Left kidney (tissue), 1 donor: ENCODE measurements at regions not wholly inside any gene's neighbourhood (a gene's known extent, or its start where the extent isn't known, plus 50 kb on each side); places are given as distances from the start of the nearest gene placed in this dataset.
"Not testable (repeated sequence)": the region's sequence is repeated elsewhere in the genome, so short reads cannot be mapped to it uniquely, and the experiment has no call there.

ENCODE experiments used
- DNase-seq: peaks from one replicate; pipeline ENCODE4 v3.0.0-alpha.2; 2013

DNA sequence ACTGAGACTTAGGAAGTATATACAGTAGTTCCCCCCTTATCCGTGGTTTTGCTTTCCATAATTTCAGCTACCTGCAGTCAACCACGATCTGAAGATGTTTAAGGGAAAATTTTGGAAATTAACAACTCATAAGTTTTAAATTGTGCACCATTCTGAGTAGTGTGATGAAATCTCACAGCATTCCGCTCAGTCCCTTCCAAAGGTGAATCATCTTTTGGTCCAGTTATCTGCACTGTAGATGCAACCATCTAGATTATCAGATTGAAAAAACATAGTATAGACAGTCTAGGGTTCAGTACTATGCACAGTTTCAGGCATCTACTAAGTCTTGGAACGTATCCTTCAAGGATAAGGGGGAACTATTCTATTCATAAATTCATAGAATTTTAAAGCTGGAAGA is 109.0 kb downstream of the ANXA3 start:
- DNase-seq, result no peak

DNA sequence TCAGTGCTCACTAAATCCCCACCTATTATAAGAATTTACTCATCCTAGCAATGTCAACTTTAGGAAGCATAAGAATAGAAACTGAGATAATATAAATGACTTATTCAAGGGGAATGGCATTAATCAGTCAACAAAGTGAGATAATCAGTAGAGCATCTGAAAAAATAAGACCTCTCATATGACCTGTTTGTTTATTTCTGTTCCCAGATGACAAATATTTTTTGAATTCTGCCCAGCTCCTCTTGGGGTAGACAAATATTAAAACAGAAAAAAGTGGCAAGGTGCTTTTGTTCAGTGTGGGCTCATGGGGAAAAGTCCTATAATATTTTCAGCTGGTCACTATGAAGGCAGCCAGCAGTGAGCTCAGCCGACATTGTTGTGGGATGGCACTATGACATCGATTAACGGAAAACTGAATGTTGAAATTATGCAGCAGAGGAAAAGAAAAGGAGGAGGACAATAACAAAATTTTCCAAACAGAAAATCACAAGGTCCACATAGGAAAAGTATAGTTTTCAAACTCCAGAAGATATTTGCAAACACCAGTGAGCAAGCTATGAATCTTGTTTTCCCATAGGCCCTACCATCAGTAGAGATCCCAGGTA is 109.6 kb downstream of the ANXA3 start:
- no peak for DNase-seq

DNA sequence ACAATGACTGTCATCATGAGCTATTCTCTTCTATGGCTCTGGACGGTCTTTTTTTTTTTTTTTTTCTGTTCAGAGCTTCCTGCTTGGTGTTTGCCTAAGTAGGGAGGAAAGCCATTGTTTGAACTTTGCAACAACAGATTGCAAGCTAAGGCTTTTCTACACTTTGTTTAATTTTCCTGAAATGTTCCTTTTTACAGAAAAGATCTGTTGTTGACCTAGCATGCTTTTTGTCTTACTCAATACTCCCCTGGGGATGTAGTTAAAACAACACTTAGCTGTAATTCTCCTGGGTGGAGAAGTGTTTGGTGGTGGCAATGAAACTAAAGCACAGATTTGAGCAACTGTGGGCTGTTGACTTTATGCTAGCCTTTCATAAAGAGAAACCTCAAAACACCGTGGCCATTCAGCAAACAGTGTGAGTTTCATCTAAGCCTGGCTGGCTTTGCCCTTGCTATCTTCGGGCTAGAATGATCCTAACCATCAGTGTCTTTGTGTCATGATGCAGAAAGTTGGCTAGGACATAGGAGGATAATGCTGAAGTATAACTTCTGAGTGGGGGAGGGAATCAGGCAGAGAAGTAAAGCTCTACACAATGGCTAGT is 110.5 kb downstream of the ANXA3 start:
- no peak for DNase-seq

DNA sequence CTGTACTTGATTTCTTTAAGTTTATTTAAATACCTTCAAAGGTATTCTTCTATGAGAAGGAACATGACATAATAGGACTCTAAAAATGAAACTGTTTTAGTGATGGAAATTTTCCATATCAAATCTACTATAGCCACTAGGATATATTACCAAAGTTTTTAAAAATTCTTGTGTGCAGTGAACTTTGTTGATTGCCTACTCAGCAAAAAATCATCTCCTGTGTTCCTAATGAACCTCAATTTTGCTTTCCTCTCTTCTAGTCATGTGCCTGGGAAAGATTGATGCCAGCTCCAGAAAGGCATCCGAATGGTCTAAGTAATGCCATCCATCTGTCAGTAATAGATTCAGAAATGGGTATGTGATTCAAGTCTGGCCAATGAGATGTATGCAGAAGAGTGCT is 111.1 kb downstream of the ANXA3 start:
- no peak for DNase-seq

DNA sequence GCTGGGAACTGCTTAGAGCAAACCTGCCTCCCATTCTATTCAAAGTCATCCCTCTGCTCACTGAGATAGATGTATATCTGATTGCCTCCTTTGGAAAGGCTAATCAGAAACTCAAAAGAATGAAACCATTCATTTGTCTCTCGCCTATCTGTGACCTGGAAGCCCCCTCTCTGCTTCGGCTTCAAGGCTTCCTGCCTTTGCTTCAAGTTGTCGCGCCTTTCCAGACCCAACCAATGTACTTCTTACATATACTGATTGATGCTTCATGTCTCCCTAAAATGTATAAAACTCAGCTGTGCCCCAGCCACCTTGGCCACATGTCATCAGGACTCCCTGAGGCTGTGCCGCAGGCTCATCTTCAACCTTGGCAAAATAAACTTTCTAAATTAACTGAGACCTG is 111.9 kb upstream of the BMP2K start:
- not testable (repeated sequence) for DNase-seq

DNA sequence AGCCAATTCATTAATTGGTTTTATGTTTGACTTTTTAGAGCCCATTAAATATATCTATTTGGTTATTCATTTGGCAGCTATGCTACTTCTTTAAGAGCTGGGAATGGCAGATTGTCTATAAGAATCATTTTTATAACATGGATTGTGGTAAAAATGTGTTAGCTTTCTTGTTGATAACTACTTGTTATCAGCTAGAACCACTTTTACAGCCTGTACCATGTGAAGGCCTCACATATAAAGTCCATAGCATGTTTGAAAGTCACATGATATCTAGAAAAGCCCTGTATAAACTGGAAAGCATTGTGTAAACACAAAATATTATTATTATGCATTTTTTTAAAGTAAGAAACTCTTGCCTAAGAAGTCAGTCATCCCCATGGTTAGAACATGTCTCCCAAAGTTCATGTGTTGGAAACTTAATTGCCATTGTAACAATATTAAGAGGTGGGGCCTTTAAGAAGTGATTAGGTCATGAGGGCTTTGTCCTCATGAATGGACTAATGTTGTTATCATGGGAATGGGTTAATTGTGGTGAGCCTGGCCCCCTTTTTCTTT is 110.9 kb upstream of the BMP2K start:
- DNase-seq, result no peak

DNA sequence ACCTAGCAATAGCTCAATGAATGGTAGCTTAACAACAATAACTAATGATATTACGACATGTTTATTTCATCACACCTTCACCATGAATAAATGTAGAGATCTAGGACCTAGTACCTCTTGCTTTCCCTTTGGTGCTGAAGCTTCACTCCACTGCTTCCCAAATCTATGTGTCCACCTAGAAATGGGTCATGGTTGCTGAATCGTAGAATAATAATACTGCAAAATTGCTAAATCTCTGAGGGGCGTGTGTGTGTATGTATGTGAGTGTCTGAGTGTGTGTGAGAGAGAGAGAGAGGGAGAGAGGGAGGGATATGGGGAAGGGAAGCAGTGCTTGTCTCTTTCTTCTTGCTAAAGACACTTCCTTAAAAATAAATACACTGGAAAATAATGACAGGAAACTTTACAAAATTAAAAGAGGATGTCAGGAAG is 109.3 kb upstream of the BMP2K start:
- no peak for DNase-seq

DNA sequence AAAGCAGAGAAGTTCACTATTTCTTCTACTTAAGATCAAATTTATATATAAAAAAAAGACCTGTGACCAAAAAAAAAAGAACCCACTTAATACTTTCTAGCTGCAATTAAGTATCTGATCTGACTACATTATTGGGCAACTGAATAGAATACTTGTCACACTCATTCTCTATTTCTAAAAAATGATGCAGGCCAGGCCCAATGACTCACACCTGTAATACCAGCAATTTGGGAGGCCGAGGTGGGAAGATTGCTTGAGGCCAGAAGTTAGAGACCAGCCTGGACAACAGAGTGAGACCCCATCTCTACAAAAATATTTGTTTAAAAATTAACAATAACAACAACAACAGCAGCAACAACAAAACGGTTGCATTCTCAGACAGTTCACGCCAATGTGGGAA is 108.8 kb upstream of the BMP2K start:
- DNase-seq, result no peak

DNA sequence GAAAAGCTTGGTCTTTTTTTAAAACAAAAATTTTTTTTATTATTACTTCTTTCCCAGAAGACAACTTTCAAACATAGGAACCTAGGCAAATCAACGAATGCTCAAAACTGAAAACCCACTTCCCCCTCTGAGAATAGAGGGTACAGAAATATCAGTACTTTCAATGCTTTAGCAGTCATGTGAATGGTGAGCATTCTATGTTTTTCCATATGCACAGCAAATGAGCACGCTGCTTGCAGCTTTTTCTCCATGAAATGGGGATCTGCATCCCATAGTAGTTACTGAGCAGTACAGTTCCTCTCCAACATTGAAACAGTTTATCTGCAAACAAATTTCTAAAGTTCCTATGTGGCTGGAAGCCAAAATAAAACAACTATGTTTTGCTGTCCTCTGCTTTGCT is 108.4 kb upstream of the BMP2K start:
- no peak for DNase-seq

DNA sequence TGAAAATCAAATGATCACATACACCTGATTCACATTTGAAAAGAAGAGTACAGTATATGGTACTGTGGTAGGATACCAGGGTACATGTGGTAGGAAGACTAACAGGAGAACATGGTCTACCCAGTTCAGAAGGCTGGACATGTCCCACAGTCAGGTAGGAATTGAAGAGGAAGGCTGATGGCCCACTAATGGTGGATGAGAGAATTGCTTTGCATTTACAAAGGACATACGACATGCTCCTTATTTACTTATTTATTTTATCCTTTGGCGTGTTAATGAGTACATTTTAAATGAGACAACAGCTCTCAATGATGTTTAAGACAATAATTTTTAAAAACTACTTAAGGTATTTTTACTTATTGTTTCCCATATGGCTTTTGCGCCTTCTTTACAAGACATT is 106.7 kb upstream of the BMP2K start:
- no peak for DNase-seq

DNA sequence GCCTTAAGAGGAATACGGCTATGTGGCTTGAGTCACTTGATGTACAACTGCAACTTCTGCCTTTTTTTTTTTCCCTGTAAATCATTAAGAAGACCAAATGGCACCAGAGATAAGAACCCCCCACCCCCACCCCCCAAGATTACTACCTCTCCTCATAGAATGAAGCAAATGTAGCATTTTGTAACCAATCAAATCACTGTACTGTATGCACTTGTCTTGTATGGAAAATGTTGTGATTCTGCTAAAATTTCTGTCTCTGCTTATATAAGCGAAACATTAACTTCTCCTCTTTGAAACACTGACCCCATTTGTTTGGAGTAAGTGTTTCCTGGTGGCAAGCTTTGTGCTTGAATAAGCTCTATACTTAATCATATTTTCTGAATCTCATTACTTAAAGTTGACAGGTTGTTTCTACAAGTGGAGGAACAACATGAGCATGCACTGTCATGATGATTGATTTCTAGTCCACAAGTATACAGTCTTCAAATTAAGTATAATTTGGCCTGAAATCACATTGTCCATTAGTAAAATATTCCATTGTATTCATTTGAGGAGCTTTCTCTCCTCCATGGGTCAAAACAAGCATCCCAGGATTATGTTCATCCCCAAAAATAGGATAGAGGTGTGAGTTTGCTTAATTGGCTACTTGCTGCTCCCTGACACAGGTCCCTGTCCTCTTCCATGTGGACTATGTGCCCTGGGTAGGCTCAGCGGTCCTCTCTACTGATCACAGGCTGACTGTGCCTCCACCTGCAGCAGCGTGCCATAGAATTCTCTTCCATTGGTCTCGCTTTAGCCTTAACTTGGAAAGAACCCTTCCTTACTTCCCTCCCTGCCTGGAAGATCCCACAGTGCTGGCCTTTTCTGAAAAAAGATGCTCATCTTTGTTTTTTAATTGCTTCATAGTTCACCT is 104.0 kb upstream of the BMP2K start:
- DNase-seq, result no peak

DNA sequence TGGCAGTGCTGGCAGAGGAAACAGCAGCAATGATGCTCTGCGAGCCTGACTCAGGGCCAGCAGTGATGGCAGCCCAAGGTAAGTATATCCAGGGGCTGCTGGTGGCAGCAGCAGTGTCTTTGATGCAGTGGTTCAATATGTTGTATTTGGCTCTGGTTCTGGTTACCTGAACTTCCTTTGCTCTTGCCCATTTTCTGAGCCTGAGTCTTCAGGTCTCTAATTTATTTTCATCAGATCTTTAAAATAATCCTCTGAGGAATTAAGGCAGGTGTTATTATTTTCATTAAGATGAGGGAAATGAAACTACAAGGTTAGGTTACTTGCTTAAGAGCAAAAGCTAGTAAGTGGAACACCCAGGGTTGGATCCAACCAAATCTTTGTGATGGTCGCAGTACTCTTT is 102.8 kb upstream of the BMP2K start:
- no peak for DNase-seq

DNA sequence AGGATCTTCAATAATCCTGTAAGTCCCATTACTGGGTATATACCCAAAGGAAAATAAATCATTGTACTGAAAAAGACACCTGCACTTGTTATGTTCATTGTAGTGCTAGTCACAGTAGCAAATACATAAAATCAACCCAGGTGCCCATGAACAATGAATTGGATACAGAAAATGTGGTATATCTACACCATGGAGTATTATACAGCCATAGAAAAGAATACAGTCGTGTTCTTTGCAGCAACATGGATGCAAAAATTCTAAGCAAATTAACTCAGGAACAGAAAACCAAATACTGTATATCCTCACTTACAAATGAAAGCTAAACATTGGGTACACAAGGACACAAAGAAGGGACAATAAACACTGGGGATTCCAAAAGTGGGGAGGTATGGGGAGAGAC is 100.8 kb upstream of the BMP2K start:
- DNase-seq, result no peak

DNA sequence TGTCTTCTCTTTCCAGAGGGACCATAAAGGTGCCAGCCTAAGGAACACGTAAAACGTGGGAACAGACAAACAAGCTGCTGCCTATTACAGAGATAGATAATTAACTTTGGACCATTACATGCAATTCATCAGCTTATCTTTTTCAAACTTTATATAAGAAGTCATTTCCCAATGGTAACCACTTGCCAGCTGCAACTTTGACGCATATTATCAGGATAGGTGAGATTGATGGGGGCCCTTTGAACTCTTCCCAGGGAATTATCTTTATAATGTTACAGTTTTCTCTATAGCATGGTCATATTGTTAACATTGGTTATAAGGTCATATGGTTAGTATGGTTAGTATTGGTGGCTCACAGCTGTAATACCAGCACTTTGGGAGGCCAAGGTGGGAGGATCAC is 94.1 kb upstream of the BMP2K start:
- DNase-seq, result no peak

DNA sequence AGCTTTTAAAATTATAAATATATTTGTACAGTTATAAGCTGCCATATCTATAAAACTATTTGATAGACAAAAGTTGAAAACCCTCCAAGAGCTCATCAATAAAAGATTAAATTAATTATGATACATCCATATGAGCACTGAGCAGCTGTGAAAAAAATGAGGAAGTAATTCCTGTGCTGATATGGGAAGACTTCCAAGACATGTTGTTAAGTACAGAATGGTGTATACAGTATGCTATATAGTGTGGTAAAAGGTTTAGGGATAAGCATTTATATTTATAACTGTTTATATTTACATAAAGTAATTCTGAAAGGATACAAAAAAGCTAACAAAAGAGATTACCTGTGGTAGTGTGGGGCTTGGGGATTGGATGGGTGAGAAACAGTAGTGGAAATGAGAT is 92.8 kb upstream of the BMP2K start:
- no peak for DNase-seq

DNA sequence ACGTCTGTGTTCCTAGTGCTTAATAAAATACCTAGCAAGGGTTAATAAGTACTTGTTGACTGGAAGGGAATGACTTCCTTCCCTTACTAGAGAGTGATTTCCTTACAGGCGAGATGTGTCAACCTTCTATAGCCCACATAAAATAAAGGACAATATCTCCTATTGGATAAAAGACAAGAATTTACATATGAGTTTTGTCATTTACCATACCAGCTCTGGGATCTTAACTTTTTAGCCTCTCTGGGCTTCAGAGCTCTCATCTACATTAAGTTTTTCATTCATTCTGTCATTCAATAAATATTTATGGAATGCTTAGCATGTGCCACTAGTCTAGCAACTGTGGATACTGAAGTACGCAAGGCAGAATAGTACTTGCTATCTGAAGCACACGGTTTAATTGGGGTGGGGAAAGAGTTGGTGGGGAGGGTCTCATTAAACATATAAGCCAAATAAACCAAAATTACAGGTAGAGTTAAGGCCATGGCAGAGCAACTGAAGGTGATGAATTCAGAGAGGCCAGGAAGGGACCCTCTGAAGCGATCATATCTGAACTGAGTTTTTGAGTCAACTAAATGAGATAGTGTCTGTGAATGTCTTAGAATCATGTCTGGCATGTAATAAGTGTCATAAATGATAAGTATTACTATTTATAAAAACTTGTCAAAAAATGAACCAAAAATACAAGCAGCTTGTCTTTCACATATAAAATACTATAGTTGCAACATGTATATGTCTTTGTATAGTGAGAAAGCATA is 91.6 kb upstream of the BMP2K start:
- no peak for DNase-seq

DNA sequence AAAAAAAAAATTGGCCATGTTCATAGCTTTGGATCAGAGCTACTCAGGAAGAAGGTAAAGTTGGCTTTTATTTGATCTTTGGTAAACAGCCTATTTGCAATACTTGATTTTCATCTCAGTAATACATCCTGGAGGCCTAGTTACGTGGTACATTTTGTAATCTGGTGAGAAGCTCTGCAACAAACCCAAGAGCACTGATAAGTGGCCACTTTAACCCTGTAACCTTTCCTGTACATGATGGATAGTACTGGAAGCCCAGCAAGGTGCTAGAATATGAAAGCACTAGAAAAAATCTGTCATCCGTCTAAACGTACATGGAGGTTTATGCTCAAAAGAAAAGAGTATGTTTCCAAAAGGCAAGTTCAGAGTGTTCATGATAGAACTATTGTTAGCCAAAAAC is 88.3 kb upstream of the BMP2K start:
- no peak for DNase-seq

DNA sequence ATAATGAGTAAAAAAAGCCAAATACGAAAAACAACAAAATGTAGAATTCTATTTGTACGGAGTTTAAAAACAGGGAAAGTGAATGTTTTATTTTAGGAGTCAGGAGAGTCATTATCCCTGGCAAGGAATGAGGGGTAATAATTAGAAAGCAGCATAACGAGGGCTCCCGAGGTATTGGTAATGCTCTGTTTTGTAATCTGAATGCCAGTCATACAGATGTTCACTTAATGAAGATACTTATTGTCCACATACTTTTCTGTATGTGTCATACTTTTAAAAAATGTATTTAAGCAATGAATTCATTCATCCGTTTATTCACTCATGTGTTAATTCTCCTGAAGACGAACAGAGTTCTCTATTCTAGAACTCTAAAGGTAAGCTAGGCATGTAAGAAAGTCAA is 87.8 kb upstream of the BMP2K start:
- DNase-seq, result no peak

DNA sequence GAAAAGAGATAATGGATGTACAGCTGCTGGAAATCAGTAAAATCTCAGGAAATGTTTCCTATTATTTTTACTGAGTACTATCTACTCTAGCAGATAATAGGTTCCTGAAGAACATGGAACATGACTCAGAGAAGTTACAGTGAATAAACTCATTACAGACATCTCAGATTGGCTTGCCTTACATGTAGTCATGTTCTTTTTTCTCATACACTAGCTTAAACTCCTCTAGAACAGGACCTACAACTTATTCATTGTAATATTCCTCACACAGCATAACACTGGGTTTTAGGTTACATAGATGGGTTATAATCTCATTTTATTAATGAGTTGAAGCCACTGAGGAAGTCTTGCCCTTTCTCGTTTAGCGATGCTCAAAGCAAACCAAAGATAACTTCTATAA is 86.9 kb upstream of the BMP2K start:
- DNase-seq, result no peak

DNA sequence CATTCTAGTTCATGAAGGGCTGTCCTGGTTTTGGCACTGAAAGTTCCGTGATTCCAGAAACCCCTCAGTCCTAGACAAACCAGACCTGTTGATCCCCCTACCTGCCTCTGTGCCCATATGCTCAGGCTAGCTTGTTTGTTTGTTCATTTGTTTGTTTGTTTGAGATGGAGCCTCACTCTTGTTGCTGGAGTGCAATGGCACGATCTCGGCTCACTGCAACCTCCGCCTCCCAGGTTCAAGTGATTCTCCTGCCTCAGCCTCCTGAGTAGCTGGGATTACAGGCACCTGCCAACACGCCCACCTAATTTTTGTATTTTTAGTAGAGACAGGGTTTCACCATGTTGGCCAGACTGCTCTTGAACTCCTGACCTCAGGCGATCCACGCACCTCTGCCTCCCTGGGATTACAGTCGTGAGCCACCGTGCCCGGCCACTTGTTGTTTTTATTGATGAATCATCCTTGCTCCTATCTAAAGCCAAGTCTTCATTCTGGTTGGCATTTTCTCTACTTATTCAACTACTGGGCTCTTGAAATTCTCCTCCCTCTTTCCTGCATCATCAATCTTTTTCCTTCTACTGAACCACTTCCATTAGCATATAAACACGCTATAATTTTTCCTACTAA is 86.3 kb upstream of the BMP2K start:
- DNase-seq, result no peak

DNA sequence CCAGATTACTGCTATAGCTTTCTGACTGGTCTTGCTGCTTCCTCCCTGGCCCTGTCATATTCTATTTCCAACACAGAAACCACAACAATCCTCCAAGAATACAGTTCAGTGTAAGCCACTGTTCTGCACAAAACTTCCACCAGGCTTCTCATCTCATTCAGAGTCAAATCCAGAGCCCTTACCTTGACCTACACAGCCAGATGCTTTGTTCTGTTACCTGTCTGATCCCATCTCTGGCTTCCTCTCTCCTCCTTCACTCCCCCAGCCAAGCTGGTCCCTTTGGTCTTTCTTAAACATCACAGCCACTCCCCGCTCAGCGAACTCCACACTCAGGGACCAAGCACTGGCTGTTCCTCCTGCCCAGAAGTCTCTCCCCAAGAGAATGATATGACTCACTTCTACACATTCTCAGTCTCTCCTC is 84.8 kb upstream of the BMP2K start:
- DNase-seq, result no peak
